ENCODE measurements at regions not wholly inside any gene's neighbourhood (a gene's known extent, or its start where the extent isn't known, plus 50 kb on each side); places are given as distances from the start of the nearest gene placed in this dataset.

DNA sequence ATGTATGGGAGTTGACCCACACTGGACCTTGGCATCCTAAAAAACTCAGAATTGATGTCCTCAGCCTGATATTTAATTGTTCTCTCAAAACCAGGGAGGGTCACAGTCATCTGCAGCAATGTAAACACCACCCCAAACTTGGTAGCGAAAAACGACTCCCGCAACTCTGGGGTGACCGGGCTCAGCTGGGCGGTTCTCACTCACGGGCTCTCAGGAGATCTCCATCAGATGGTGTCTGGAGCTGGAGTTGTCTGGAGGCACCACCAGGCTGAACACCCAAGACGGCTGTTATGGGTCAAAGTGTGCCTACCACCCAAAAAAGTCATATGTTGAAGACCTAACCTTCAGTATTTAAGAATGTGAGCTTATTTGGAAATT, 50.9 kb upstream of the NXT1 start:
- DNase-seq (ENCODE audit: extremely low read depth, insufficient read length) = no peak
- H3K36me3 ChIP-seq (ENCODE audit: control insufficient read depth, insufficient read depth, low read length) = no peaks in the 10 kb centered on the region
- no peaks in the 10 kb centered on the region; the same call in 1 of the 2 replicates for H3K27me3 ChIP-seq (replicated peaks; ENCODE audit: control insufficient read depth, insufficient read depth, low read length)
- no peak overlapping the region for H3K4me3 ChIP-seq (replicated peaks; ENCODE audit: low read depth, low read length)
- TF ChIP-seq CTCF (IDR thresholded peaks at IDR 0.05; ENCODE audit: insufficient read depth, low read length, poor library complexity, severe bottlenecking) = no peak

DNA sequence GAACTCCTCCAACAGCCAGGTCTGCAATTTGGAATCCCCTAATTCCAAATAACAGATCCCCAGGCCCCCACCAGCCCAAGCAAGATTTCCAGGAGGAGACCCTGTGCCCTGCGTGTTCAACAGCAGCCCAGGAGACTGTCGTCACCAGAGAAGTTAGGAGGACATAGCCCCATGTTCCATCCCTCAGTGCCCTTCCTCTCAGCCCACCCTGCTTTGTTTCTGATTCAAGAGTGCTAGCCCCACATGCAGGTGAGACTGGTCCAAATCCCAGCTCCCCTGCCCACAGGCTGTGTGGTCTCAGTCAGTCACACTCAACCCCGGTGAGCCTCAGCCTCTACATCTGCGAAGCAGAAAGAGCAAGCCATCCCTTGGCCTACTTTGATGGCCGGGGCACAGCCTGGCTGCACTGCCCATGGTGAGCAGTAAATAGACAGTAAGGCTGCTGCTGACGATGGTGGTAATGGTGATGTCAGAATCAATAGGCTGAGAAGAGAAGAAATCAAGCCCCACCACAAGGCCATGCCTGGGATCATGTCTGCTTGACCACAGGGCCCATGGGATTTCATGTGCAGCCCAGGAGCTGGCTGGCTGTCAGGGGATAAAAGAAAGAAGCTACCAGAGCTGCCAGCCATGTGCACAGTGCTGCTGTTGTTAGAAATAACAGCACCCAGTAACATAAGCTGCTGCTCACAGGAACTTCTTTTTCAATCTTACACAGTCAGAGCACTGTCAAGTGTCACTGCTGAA, 51.5 kb upstream of the NXT1 start:
- H3K4me3 ChIP-seq (replicated peaks; ENCODE audit: low read depth, low read length) = no peak overlapping the region
- no peak for DNase-seq (ENCODE audit: extremely low read depth, insufficient read length)
- no peaks in the 10 kb centered on the region for H3K27me3 ChIP-seq (replicated peaks; ENCODE audit: control insufficient read depth, insufficient read depth, low read length)
- H3K36me3 ChIP-seq (ENCODE audit: control insufficient read depth, insufficient read depth, low read length) = no peaks in the 10 kb centered on the region
- TF ChIP-seq CTCF (IDR thresholded peaks at IDR 0.05; ENCODE audit: insufficient read depth, low read length, poor library complexity, severe bottlenecking) = no peak

- Histone ChIP-seq H3K36me3 (ENCODE audit: control insufficient read depth, insufficient read depth, low read length) (no peaks in the 10 kb centered on the region), H3K4me3 (replicated peaks; ENCODE audit: low read depth, low read length) (no peak overlapping the region), H3K27me3 (replicated peaks; ENCODE audit: control insufficient read depth, insufficient read depth, low read length) (peaks cover 2% of the 10 kb centered on the region)
- no peak for DNase-seq (ENCODE audit: extremely low read depth, insufficient read length)
- TF ChIP-seq CTCF (IDR thresholded peaks at IDR 0.05; ENCODE audit: insufficient read depth, low read length, poor library complexity, severe bottlenecking) = no peak
Observed at GRCh38 chr20:23298155-23298554, 52.4 kb upstream of the NXT1 start.

DNA sequence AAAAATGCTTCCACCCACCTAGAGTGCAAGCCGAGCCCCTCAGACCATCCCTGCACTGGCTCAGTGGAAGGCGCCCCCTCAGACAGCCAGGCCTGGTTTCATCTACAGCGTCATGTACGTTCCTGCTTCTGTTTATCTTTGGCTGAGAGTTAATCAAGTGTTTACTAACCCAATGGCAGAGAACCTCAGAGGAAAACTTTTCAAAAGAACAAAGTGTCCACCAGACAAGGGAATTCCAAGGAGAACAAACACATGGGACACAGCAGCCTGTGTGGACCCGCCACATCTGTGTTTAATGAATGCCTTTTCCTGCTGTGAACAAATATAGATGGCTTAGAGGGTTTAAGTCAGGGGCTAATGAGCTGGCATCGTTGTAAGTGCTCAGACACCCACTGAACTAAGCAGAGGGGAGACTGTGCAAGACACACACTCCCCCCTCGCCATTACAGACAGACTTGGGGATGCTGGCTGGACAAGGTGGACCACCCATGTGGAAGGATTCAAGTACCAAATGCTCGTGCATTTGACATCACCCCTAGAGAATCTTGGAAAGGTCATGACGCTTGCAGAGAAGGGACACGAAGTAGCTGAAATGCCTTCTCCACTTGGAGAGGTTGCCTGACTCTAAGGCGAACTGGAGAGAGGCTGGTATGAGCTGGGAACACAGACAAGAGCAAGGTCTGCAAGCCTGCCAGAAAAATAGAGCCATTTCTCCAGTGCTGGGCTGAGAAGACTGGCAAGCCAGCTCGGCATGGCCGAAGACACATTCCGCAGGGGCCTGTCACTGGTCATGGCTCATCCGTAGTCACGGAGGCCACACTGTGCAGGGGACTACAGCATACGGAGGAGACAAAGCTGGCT, 53.5 kb upstream of the NXT1 start:
- DNase-seq (ENCODE audit: extremely low read depth, insufficient read length) = no peak
- TF ChIP-seq CTCF (IDR thresholded peaks at IDR 0.05; ENCODE audit: insufficient read depth, low read length, poor library complexity, severe bottlenecking) = no peak
- no peaks in the 10 kb centered on the region for H3K36me3 ChIP-seq (ENCODE audit: control insufficient read depth, insufficient read depth, low read length)
- H3K4me3 ChIP-seq (replicated peaks; ENCODE audit: low read depth, low read length) = no peak overlapping the region
- peaks cover 2% of the 10 kb centered on the region for H3K27me3 ChIP-seq (replicated peaks; ENCODE audit: control insufficient read depth, insufficient read depth, low read length)

DNA sequence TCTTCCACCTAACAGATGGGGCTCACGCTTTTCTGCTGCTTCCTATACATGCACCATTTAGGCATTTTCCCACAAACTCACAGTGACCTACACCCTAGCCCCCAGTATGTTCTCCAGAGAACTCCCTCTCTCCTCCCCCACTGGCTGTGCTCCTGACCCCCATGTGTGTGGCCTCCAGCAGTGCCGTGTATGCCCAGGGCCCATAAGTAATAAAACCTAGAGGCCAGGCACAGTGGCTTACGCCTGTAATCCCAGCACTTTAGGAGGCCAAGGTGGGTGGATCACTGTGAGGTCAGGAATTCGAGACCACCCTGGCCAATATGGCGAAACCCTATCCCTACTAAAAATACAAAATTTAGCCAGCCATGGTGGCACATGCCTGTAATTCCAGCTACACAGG, 54.7 kb upstream of the NXT1 start:
- Histone ChIP-seq H3K27me3 (replicated peaks; ENCODE audit: control insufficient read depth, insufficient read depth, low read length) (peaks cover 2% of the 10 kb centered on the region), H3K36me3 (ENCODE audit: control insufficient read depth, insufficient read depth, low read length) (no peaks in the 10 kb centered on the region), H3K4me3 (replicated peaks; ENCODE audit: low read depth, low read length) (no peak overlapping the region)
- DNase-seq (ENCODE audit: extremely low read depth, insufficient read length) = no peak
- no peak for TF ChIP-seq CTCF (IDR thresholded peaks at IDR 0.05; ENCODE audit: insufficient read depth, low read length, poor library complexity, severe bottlenecking)
